ENCODE measurements at regions not wholly inside any gene's neighbourhood (a gene's known extent, or its start where the extent isn't known, plus 50 kb on each side); places are given as distances from the start of the nearest gene placed in this dataset.
A peak's percentile ranks its signal among the peaks of the same experiment; 100 is the strongest.

- BruUV-seq (replicated peaks), result no TSS peak
- intact Hi-C loops (cut with micrococcal nuclease) (no loop called here), dilution Hi-C loops (cut with MboI; ENCODE audit: extremely low pct_ligation_motif_present, low sequenced_read_pairs) (no loop called here)
- Histone ChIP-seq H3K4me2 (ENCODE audit: insufficient read depth, low read length) (no peak overlapping the region), H3K27ac (ENCODE audit: insufficient read depth, low read depth, low read length) (no peak overlapping the region), H3K9me3 (replicated peaks; ENCODE audit: control insufficient read depth, insufficient read depth, low read length) (no peaks in the 10 kb centered on the region), H3K9ac (replicated peaks; ENCODE audit: extremely low read depth, insufficient read depth, low read length) (no peak overlapping the region), H3K79me2 (ENCODE audit: control insufficient read depth, insufficient read depth, low read length) (no peaks in the 10 kb centered on the region), H4K20me1 (replicated peaks; ENCODE audit: control insufficient read depth, extremely low read depth, insufficient read depth, low read length) (no peaks in the 10 kb centered on the region), H3K4me1 (ENCODE audit: control insufficient read depth, extremely low read depth, insufficient read depth, low read length) (no peaks in the 10 kb centered on the region), H3K36me3 (ENCODE audit: control insufficient read depth in 2 of 2, extremely low read depth in 1 of 2, insufficient read depth in 2 of 2, low read length in 2 of 2) (no peaks in the 10 kb centered on the region), H3K27me3 (ENCODE audit: control insufficient read depth in 2 of 2, insufficient read depth in 2 of 2, low read length in 2 of 2) (no peaks in the 10 kb centered on the region), H3K9me1 (replicated peaks; ENCODE audit: control insufficient read depth, extremely low read depth, insufficient read depth, low read length) (no peaks in the 10 kb centered on the region), H2AFZ (ENCODE audit: low read depth, low read length) (no peak overlapping the region), H3K4me3 (replicated peaks in 1 of 3; ENCODE audit: insufficient read depth in 1 of 3, low read depth in 1 of 3, low read length in 3 of 3) (no peak overlapping the region)
- POLR2A ChIA-PET, result no interaction called here
- FAIRE-seq (no peak), DNase-seq (ENCODE audit: low read depth, low spot score) (no peak)
- TF ChIP-seq EZH2 (IDR thresholded peaks at IDR 0.05; ENCODE audit: borderline replicate concordance, low read depth, low read length, severe bottlenecking) (no peak), POLR2AphosphoS5 (IDR thresholded peaks at IDR 0.05; ENCODE audit: insufficient read depth, low read depth, low read length) (no peak), POLR2A (IDR thresholded peaks at IDR 0.05; ENCODE audit: low read depth, low read length) (no peak), MYC (IDR thresholded peaks at IDR 0.05; ENCODE audit: low read depth, low read length) (no peak), MAX (IDR thresholded peaks at IDR 0.05; ENCODE audit: insufficient read depth, insufficient read length) (no peak)
- CTCF ChIA-PET, result interaction anchor here (1.5 to 2.8 kb wide), 4 partner anchors 10 to 32 kb away, joined by 4 to 14 read pairs (median 8); no protein-coding TSS in a partner anchor
Observed at GRCh38 chr6:84434550-84434949, 207.1 kb upstream of the CEP162 start.

- Histone ChIP-seq H3K27me3 (ENCODE audit: control insufficient read depth in 2 of 2, insufficient read depth in 2 of 2, low read length in 2 of 2) (no peaks in the 10 kb centered on the region), H3K27ac (ENCODE audit: insufficient read depth, low read depth, low read length) (no peak overlapping the region), H3K36me3 (ENCODE audit: control insufficient read depth in 2 of 2, extremely low read depth in 1 of 2, insufficient read depth in 2 of 2, low read length in 2 of 2) (no peaks in the 10 kb centered on the region), H3K9me1 (replicated peaks; ENCODE audit: control insufficient read depth, extremely low read depth, insufficient read depth, low read length) (no peaks in the 10 kb centered on the region), H3K9me3 (replicated peaks; ENCODE audit: control insufficient read depth, insufficient read depth, low read length) (no peaks in the 10 kb centered on the region), H2AFZ (ENCODE audit: low read depth, low read length) (no peak overlapping the region), H3K79me2 (ENCODE audit: control insufficient read depth, insufficient read depth, low read length) (no peaks in the 10 kb centered on the region), H3K9ac (replicated peaks; ENCODE audit: extremely low read depth, insufficient read depth, low read length) (no peak overlapping the region), H3K4me1 (ENCODE audit: control insufficient read depth, extremely low read depth, insufficient read depth, low read length) (no peaks in the 10 kb centered on the region), H3K4me2 (ENCODE audit: insufficient read depth, low read length) (no peak overlapping the region), H3K4me3 (replicated peaks in 1 of 3; ENCODE audit: insufficient read depth in 1 of 3, low read depth in 1 of 3, low read length in 3 of 3) (no peak overlapping the region), H4K20me1 (replicated peaks; ENCODE audit: control insufficient read depth, extremely low read depth, insufficient read depth, low read length) (no peaks in the 10 kb centered on the region)
- dilution Hi-C loops (cut with MboI; ENCODE audit: extremely low pct_ligation_motif_present, low sequenced_read_pairs), result no loop called here
- TF ChIP-seq FOS (IDR thresholded peaks at IDR 0.05; ENCODE audit: borderline replicate concordance, insufficient read depth, low read length) (no peak), CTCF (IDR thresholded peaks at IDR 0.05; ENCODE audit: extremely low read depth in 1 of 2, insufficient read depth in 1 of 2, low read depth in 1 of 2, low read length in 2 of 2) (no peak), POLR2AphosphoS5 (IDR thresholded peaks at IDR 0.05; ENCODE audit: insufficient read depth, low read depth, low read length) (no peak), EZH2 (IDR thresholded peaks at IDR 0.05; ENCODE audit: borderline replicate concordance, low read depth, low read length, severe bottlenecking) (no peak), MAX (IDR thresholded peaks at IDR 0.05; ENCODE audit: insufficient read depth, insufficient read length) (no peak), MYC (IDR thresholded peaks at IDR 0.05; ENCODE audit: low read depth, low read length) (no peak), POLR2A (IDR thresholded peaks at IDR 0.05; ENCODE audit: low read depth, low read length) (no peak), JUN (IDR thresholded peaks at IDR 0.05; ENCODE audit: borderline replicate concordance, insufficient read depth, insufficient read length, low read depth) (no peak), GATA2 (IDR thresholded peaks at IDR 0.05; ENCODE audit: insufficient read depth, insufficient read length, low read depth, low read length) (no peak)
- DNase-seq (ENCODE audit: low read depth, low spot score) (peak; percentile 26), FAIRE-seq (no peak)
- CTCF ChIA-PET, result interaction anchor here (1.1 to 2.8 kb wide), 3 partner anchors 10 to 14 kb away, joined by 4 to 10 read pairs (median 6); no protein-coding TSS in a partner anchor
- no TSS peak for BruUV-seq (replicated peaks)
- POLR2A ChIA-PET, result no interaction called here
- intact Hi-C loops (cut with micrococcal nuclease), result no loop called here
Observed at GRCh38 chr6:84432619-84433018, 205.2 kb upstream of the CEP162 start.
